ENCODE measurements at regions not wholly inside any gene's neighbourhood (a gene's known extent, or its start where the extent isn't known, plus 50 kb on each side); places are given as distances from the start of the nearest gene placed in this dataset.

- no peaks in the 10 kb centered on the region for H3K27me3 ChIP-seq
- H3K9me3 ChIP-seq = no peaks in the 10 kb centered on the region
- TF ChIP-seq CTCF (IDR thresholded peaks at IDR 0.05) = no peak
- TF ChIP-seq POLR2A (IDR thresholded peaks at IDR 0.05) = no peak
- no peaks in the 10 kb centered on the region for H3K4me1 ChIP-seq
- H3K4me3 ChIP-seq = no peak overlapping the region
- no peak for DNase-seq
- no peak overlapping the region for H3K27ac ChIP-seq
- no peaks in the 10 kb centered on the region for H3K36me3 ChIP-seq
Observed at GRCh38 chr4:63529581-63530337, 879.5 kb downstream of the TECRL start.

- no peaks in the 10 kb centered on the region for H3K4me1 ChIP-seq
- TF ChIP-seq CTCF (IDR thresholded peaks at IDR 0.05) = no peak
- TF ChIP-seq POLR2A (IDR thresholded peaks at IDR 0.05) = no peak
- no peaks in the 10 kb centered on the region for H3K36me3 ChIP-seq
- H3K27me3 ChIP-seq = no peaks in the 10 kb centered on the region
- no peak overlapping the region for H3K27ac ChIP-seq
- no peaks in the 10 kb centered on the region for H3K9me3 ChIP-seq
- no peak overlapping the region for H3K4me3 ChIP-seq
- no peak for DNase-seq
Observed at GRCh38 chr4:63528256-63528991, 880.8 kb downstream of the TECRL start.

GRCh38 chr4:63526251-63526650 is 883.0 kb downstream of the TECRL start:
- Histone ChIP-seq H3K9me3 (peaks cover 0 to 6% (median 0%) of the 10 kb centered on the region in 4 donors), H3K27ac (no peak overlapping the region), H3K36me3 (no peaks in the 10 kb centered on the region), H3K4me3 (no peak overlapping the region), H3K27me3 (no peaks in the 10 kb centered on the region), H3K4me1 (no peaks in the 10 kb centered on the region)
- DNase-seq = no peak
- TF ChIP-seq CTCF (IDR thresholded peaks at IDR 0.05) (no peak), POLR2A (IDR thresholded peaks at IDR 0.05) (no peak)

GRCh38 chr4:63524764-63525163 is 884.5 kb downstream of the TECRL start:
- Histone ChIP-seq H3K9me3 (peaks cover 0 to 8% (median 0%) of the 10 kb centered on the region in 4 donors), H3K27ac (no peak overlapping the region), H3K36me3 (no peaks in the 10 kb centered on the region), H3K4me1 (no peaks in the 10 kb centered on the region), H3K4me3 (no peak overlapping the region), H3K27me3 (no peaks in the 10 kb centered on the region)
- no peak for TF ChIP-seq CTCF (IDR thresholded peaks at IDR 0.05)
- no peak for TF ChIP-seq POLR2A (IDR thresholded peaks at IDR 0.05)
- no peak for DNase-seq

GRCh38 chr4:63505714-63506460 is 903.4 kb downstream of the TECRL start:
- Histone ChIP-seq H3K27ac (no peak overlapping the region), H3K9me3 (no peaks in the 10 kb centered on the region), H3K4me3 (no peak overlapping the region), H3K36me3 (no peaks in the 10 kb centered on the region), H3K27me3 (no peaks in the 10 kb centered on the region), H3K4me1 (no peaks in the 10 kb centered on the region)
- no peak for TF ChIP-seq CTCF (IDR thresholded peaks at IDR 0.05)
- no peak for TF ChIP-seq POLR2A (IDR thresholded peaks at IDR 0.05)
- DNase-seq = no peak

Measured in Peyer's patch (tissue), 4 donors.